Upper lobe of right lung (tissue), 1 donor: ENCODE measurements at regions not wholly inside any gene's neighbourhood (a gene's known extent, or its start where the extent isn't known, plus 50 kb on each side); places are given as distances from the start of the nearest gene placed in this dataset.

Experiments used
- ATAC-seq: fragments of 200-7000 bp; cut with Tn5 transposase; one replicate; pipeline ENCODE4 v1.9.1; 2020; ENCODE audit warnings: mild to moderate bottlenecking, moderate library complexity
- DNase-seq: peaks from one replicate; pipeline ENCODE4 v3.0.0-alpha.2; 2020
- H3K27ac ChIP-seq: fragments of 200-600 bp; one replicate; pipeline ENCODE4 v1.8.0; 2022
- H3K27me3 ChIP-seq: fragments of 200-600 bp; one replicate; pipeline ENCODE4 v1.8.0; 2022; ENCODE audit warnings: mild to moderate bottlenecking
- H3K36me3 ChIP-seq: fragments of 200-600 bp; one replicate; pipeline ENCODE4 v1.8.0; 2022
- H3K4me1 ChIP-seq: fragments of 200-600 bp; one replicate; pipeline ENCODE4 v1.8.0; 2022
- H3K4me3 ChIP-seq: fragments of 200-600 bp; one replicate; pipeline ENCODE4 v1.8.0; 2022; ENCODE audit warnings: mild to moderate bottlenecking
- H3K9me3 ChIP-seq: fragments of 200-600 bp; one replicate; pipeline ENCODE4 v1.8.0; 2022
- CTCF ChIP-seq: fragments of 200-600 bp; IDR thresholded peaks from one replicate; pipeline ENCODE4 v1.8.0; 2022; ENCODE audit warnings: antibody characterized with exemption
- intact Hi-C: fragments of 100-400 bp; cut with DNase I; formaldehyde crosslinking; loops from one replicate; pipeline ENCODE4 v1.11.0; 2022
- donor health status: DM: no; HTN: yes; CAD: no; lungs with severe emphysema.

GRCh38 chr16:85988306-85988705 is 89.3 kb downstream of the IRF8 start:
- H3K27me3 ChIP-seq = peaks cover 14% of the 10 kb centered on the region
- H3K9me3 ChIP-seq = no peaks in the 10 kb centered on the region
- no peak overlapping the region for H3K27ac ChIP-seq
- DNase-seq (no peak), ATAC-seq (no peak)
- peaks cover 14% of the 10 kb centered on the region for H3K4me1 ChIP-seq
- TF ChIP-seq CTCF = no peak
- H3K4me3 ChIP-seq = no peak overlapping the region
- H3K36me3 ChIP-seq = no peaks in the 10 kb centered on the region
- intact Hi-C loops = loop anchor here (5.0 kb wide), 1 partner anchor 166 kb away; no protein-coding TSS in a partner anchor

- intact Hi-C loops = loop anchor here (5.0 kb wide), 1 partner anchor 167 kb away; no protein-coding TSS in a partner anchor
- no peak for TF ChIP-seq CTCF
- Histone ChIP-seq H3K9me3 (no peaks in the 10 kb centered on the region), H3K27me3 (peaks cover 14% of the 10 kb centered on the region), H3K4me1 (peaks cover 12% of the 10 kb centered on the region), H3K36me3 (no peaks in the 10 kb centered on the region), H3K4me3 (no peak overlapping the region), H3K27ac (no peak overlapping the region)
- DNase-seq (no peak), ATAC-seq (no peak)
These were observed 89.9 kb downstream of the IRF8 start for GRCh38 chr16:85988723-85989313.

GRCh38 chr16:85989376-85989775 is 90.4 kb downstream of the IRF8 start:
- H3K27ac ChIP-seq = no peak overlapping the region
- no peak for TF ChIP-seq CTCF
- DNase-seq = no peak
- peaks cover 8% of the 10 kb centered on the region for H3K4me1 ChIP-seq
- ATAC-seq = no peak
- no peak overlapping the region for H3K4me3 ChIP-seq
- intact Hi-C loops = loop anchor here (5.0 kb wide), 1 partner anchor 167 kb away; no protein-coding TSS in a partner anchor
- H3K9me3 ChIP-seq = no peaks in the 10 kb centered on the region
- no peaks in the 10 kb centered on the region for H3K36me3 ChIP-seq
- peaks cover 14% of the 10 kb centered on the region for H3K27me3 ChIP-seq

- Histone ChIP-seq H3K36me3 (no peaks in the 10 kb centered on the region), H3K27ac (no peak overlapping the region), H3K4me1 (peaks cover under 1% of the 10 kb centered on the region), H3K27me3 (peaks cover 14% of the 10 kb centered on the region), H3K4me3 (no peak overlapping the region), H3K9me3 (no peaks in the 10 kb centered on the region)
- DNase-seq (no peak), ATAC-seq (no peak)
- intact Hi-C loops = loop anchor here (5.0 kb wide), 1 partner anchor 168 kb away; no protein-coding TSS in a partner anchor
- TF ChIP-seq CTCF = no peak
These were observed 91.1 kb downstream of the IRF8 start for GRCh38 chr16:85989863-85990643.

GRCh38 chr16:85990861-85991301 is 91.9 kb downstream of the IRF8 start:
- Histone ChIP-seq H3K4me3 (no peak overlapping the region), H3K9me3 (no peaks in the 10 kb centered on the region), H3K27me3 (peaks cover 14% of the 10 kb centered on the region), H3K4me1 (no peaks in the 10 kb centered on the region), H3K36me3 (no peaks in the 10 kb centered on the region), H3K27ac (no peak overlapping the region)
- no peak for TF ChIP-seq CTCF
- ATAC-seq = no peak
- intact Hi-C loops = no loop called here
- DNase-seq = no peak
